ENCODE measurements at regions not wholly inside any gene's neighbourhood (a gene's known extent, or its start where the extent isn't known, plus 50 kb on each side); places are given as distances from the start of the nearest gene placed in this dataset.
"Not testable (repeated sequence)": the region's sequence is repeated elsewhere in the genome, so short reads cannot be mapped to it uniquely, and the experiment has no call there.

GRCh38 chr11:87767615-87768014, 407.6 kb downstream of the RAB38 start:
- DNase-seq = no peak

- DNase-seq = not testable (repeated sequence)
Measured at GRCh38 chr11:87764075-87764474, 411.2 kb downstream of the RAB38 start.

GRCh38 chr11:87754685-87755084, 420.6 kb downstream of the RAB38 start:
- no peak for DNase-seq

DNA sequence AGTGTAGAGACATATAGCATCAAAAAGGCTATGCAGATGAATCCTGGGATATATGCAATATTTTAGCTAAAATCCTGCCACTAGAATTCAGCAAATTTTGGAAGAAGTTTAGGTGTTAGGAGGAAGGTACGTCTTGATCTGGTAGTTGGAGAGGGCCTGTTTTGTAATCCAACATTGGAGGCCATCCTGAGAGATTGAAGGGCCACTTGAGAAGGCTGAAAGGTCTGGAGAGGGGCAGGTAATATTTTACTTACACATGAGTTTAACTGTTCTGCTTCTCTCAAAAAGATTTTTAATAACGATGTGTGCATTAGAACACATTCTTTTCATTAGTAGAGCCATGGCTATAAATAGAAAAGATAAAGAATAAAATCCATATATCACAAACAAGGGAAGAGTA, 422.1 kb downstream of the RAB38 start:
- no peak for DNase-seq

- no peak for DNase-seq
Measured at GRCh38 chr11:87743007-87743406, 432.2 kb downstream of the RAB38 start.

DNA sequence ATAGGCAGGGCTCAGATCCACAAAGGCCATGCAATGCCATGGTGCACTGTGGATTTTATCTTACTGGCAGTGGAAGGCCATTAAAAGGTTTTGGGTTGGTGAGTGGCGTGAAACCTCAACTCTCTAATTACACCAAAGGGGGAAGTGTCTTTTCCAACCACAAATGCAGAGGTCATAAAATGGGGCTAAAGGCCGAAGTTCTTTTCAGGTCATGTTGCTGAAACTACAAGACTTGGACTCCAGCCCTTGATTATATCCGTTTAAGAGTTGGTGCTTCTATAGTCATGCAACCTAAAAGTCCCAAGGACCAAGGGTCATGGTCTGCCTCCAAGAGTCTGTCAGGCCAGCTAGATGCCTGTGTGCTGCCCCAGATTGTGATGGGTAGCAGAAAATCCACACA, 434.3 kb downstream of the RAB38 start:
- no peak for DNase-seq

GRCh38 chr11:87740451-87740850, 434.8 kb downstream of the RAB38 start:
- DNase-seq = no peak

- no peak for DNase-seq
Measured at GRCh38 chr11:87739766-87740165, 435.5 kb downstream of the RAB38 start.

- peak; percentile 16 for DNase-seq
Measured at GRCh38 chr11:87739261-87739660, 436.0 kb downstream of the RAB38 start.

- no peak for DNase-seq
Measured at GRCh38 chr11:87736928-87737327, 438.3 kb downstream of the RAB38 start.

- DNase-seq = no peak
Measured at GRCh38 chr11:87726506-87726905, 448.7 kb downstream of the RAB38 start.

DNA sequence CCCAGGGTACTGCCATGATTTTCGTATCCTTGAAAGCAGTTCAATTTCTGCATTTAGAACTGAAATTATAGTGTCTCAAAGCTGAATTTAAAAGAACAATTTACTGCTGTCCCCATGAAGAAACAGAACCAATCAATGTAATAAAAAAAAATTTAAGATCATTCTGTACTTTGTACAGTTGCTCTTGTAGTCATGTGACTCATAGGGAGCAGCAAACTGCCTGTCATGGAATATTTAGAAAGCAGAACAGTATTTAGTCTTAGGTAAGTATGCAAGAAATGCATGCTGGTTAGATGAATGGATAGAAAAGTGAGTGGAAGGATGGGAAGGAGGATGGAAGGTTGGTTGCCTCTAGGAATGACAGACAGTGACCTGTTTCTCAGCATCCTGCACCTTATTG, 450.9 kb downstream of the RAB38 start:
- no peak for DNase-seq

DNA sequence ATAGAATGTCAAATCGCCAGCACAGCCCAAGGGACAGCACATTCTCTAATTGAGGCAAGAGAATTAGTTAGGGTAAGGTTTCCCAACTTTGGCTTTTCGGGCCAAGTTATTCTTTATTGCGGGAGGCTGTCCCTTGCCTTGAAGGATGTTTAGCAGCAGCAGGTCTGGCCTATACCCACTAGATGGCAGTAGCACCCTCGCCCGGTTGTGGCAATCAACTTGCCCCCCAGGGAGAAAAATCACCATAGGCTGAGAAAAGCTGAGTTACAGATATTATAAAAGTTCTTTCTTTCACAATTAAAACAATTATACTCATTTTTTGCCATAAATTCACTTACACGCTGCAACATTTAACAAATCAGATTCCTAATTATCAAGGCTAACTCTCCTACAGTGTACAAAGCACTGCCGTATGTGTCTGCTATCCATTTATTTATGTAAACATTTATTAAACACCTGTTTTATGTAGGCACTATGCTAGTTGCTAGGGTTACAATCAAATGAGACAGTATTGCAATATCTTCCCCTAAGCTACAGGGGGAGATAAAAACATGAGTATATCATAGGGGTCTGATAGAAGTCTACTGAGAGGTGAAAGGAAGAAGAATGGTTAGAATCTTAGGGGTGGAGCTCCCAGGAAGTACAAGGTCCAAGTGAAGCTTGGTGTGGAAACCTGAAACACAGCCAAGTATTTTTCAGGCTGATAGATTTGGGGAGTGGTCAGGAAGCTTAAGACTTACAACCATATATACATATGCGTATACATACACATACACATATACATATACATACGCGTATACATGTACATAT, 452.3 kb downstream of the RAB38 start:
- no peak for DNase-seq

- no peak for DNase-seq
Measured at GRCh38 chr11:87719326-87720073, 455.7 kb downstream of the RAB38 start.

GRCh38 chr11:87712802-87713202, 462.4 kb downstream of the RAB38 start:
- peak; percentile 29 for DNase-seq

DNA sequence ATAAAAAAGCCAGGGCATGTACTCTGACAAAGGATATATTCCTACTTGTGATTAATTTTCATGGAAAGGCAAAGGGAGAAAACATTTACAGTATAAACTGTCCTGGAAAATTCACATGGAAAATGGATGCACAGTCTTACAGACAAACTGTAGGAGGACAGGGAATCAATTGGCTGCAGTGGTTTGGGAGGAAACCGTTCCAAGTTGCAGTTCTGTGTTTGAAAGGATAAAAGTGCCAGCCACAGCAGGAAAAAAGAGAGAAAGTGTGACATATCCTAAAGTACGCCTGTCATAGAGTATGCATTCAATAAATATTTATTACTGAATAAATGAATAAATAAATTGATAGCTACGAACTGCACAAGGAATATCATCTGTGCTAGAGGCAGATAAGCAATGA, 462.9 kb downstream of the RAB38 start:
- DNase-seq = no peak

GRCh38 chr11:87703589-87703988, 471.7 kb downstream of the RAB38 start:
- not testable (repeated sequence) for DNase-seq

DNA sequence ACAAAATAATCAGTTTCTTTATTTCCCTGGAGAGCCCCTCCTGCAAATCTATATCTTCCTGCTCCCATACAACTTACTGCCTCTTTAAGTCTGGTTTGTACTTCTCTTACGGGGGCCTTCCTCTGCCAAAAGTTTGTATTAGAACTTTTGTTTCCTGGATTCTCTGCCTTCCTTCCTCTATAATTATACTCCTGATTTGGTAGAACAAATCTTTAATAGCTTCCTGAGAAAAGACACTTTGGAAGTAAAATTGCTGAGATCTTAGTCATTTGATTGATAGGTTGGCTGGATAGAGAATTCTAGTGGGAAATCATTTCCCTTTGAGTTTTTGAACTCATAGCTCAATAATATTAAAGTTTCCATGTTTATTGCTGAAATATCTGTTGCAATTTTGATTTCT, 499.2 kb downstream of the RAB38 start:
- no peak for DNase-seq

DNA sequence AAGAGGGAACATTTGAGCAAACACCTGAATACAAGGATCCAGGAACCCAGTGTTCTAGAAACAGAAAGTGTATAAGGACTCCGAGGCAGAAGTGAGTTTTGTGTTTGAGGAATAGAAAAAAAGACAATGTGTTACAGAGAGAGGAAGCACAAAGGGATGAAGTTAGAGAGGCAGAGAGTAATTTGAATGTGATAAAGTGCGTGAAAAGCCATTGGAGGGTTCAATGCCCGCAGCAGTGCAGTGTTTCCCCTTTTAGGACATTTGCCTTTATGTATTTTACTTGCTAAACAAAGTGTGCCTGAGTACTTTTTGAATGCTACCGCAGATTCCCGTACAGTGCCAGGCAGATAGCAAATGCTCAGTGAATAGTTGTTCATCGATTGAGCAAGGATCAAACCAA, 508.5 kb downstream of the RAB38 start:
- no peak for DNase-seq

GRCh38 chr11:87662287-87662686, 513.0 kb downstream of the RAB38 start:
- no peak for DNase-seq

- DNase-seq = no peak
Measured at GRCh38 chr11:87660926-87661660, 514.1 kb downstream of the RAB38 start.

DNA sequence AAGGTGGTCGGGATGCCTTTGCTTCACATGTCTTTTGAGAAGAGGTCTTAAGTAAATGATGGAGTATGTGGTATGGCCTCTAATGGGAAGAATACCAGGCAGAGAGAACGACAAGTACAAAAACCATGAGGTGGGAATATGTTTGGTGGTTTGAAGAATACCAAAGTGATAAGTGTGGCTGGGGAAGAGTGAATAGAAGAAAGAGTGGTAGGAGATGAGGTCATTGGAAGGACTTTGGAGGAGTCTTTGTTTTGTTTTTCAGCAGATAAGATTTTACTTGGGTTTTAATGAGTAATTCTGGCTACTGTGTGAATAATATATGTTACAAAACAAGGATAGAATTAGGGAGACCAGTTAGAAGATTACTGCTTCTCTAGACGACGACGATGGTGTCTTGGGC, 515.4 kb downstream of the RAB38 start:
- DNase-seq = no peak

DNA sequence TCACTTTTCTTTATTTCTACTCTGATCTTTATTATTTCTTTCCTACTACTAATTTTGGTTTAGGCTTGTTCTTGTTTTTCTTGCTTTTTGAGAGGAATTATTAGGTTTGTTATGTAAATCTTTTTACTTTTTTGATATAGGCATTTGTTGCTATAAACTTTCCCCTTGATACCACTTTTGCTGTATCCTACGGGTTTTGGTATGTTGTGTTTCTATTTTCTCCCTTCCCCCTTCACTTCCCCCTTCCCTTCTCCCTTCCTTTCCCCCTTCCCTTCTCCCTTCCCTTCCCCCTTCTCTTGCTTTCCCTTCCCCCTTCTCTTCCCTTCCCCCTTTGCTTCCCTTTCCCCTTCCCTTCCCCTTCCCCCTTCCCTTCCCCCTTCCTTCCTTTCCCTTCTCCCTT, 529.6 kb downstream of the RAB38 start:
- DNase-seq = no peak
